ENCODE measurements at regions not wholly inside any gene's neighbourhood (a gene's known extent, or its start where the extent isn't known, plus 50 kb on each side); places are given as distances from the start of the nearest gene placed in this dataset.

DNA sequence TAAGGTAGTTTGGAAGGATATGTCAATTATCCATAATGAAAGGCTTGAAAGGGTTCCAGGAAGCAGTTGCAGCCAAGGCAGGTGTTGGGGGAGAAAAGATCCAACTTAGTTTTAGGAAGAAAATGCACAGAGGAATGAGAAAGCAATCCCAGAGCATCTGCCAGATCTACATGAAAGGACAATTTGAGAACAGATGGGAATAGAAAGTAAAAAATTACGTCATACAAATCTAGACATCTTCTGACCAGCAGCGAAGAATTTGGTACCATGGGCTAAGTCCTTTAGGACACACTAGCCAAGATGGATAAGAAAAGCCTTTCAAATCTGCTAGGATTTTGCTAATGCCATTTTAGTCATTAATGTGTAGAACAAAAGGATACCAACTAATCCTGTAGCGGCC is 244.1 kb upstream of the PRR16 start:
- TF ChIP-seq, protein P1, sequence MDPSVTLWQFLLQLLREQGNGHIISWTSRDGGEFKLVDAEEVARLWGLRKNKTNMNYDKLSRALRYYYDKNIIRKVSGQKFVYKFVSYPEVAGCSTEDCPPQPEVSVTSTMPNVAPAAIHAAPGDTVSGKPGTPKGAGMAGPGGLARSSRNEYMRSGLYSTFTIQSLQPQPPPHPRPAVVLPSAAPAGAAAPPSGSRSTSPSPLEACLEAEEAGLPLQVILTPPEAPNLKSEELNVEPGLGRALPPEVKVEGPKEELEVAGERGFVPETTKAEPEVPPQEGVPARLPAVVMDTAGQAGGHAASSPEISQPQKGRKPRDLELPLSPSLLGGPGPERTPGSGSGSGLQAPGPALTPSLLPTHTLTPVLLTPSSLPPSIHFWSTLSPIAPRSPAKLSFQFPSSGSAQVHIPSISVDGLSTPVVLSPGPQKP (IDR thresholded peaks at IDR 0.05; ENCODE audit: borderline replicate concordance, low read depth, low read length) = no peak
- TF ChIP-seq RFX5 (IDR thresholded peaks at IDR 0.05; ENCODE audit: low read depth, low read length) = no peak
- no peak for TF ChIP-seq POLR2A (IDR thresholded peaks at IDR 0.05; ENCODE audit: low read depth, low read length)
- TF ChIP-seq, protein P2, sequence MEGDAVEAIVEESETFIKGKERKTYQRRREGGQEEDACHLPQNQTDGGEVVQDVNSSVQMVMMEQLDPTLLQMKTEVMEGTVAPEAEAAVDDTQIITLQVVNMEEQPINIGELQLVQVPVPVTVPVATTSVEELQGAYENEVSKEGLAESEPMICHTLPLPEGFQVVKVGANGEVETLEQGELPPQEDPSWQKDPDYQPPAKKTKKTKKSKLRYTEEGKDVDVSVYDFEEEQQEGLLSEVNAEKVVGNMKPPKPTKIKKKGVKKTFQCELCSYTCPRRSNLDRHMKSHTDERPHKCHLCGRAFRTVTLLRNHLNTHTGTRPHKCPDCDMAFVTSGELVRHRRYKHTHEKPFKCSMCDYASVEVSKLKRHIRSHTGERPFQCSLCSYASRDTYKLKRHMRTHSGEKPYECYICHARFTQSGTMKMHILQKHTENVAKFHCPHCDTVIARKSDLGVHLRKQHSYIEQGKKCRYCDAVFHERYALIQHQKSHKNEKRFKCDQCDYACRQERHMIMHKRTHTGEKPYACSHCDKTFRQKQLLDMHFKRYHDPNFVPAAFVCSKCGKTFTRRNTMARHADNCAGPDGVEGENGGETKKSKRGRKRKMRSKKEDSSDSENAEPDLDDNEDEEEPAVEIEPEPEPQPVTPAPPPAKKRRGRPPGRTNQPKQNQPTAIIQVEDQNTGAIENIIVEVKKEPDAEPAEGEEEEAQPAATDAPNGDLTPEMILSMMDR (conservative IDR thresholded peaks at IDR 0.05; ENCODE audit: low read depth, low read length) = no peak
- TF ChIP-seq MAZ (IDR thresholded peaks at IDR 0.05; ENCODE audit: borderline replicate concordance, low read depth, low read length) = no peak
- TF ChIP-seq MAFK (IDR thresholded peaks at IDR 0.05; ENCODE audit: low read depth, low read length) = no peak
- TF ChIP-seq CEBPB (IDR thresholded peaks at IDR 0.05; ENCODE audit: low read depth, low read length) = no peak
- TF ChIP-seq BHLHE40 (IDR thresholded peaks at IDR 0.05; ENCODE audit: low read depth, low read length) = no peak
